ENCODE measurements at regions not wholly inside any gene's neighbourhood (a gene's known extent, or its start where the extent isn't known, plus 50 kb on each side); places are given as distances from the start of the nearest gene placed in this dataset.

DNA sequence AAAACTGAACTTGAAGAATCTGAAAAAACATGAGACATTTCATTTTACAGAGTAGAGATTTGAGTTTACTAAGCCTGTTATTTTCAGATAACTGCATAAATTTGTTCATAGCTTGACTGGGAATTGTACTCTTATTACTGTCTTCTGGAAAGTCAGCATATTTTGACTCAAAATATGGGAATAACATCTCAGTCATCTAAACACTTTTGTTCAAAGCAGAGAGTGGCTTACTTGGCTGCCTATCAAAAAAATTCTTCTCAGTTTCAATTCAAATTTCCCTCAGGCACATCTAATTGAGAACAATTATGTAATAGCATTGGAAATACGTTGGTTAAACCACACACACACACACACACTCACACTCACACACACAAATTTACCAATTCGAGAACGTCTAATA, 384.6 kb downstream of the ARL4A start:
- ChIA-PET POLR2A (no interaction called here), CTCF (no interaction called here)
- Histone ChIP-seq H3K9me1 (replicated peaks; ENCODE audit: control insufficient read depth, extremely low read depth, insufficient read depth, low read length) (no peaks in the 10 kb centered on the region), H3K27ac (ENCODE audit: insufficient read depth, low read depth, low read length) (no peak overlapping the region), H3K4me3 (replicated peaks in 1 of 3; ENCODE audit: insufficient read depth in 1 of 3, low read depth in 1 of 3, low read length in 3 of 3) (no peak overlapping the region), H3K4me2 (ENCODE audit: insufficient read depth, low read length) (no peak overlapping the region), H4K20me1 (replicated peaks; ENCODE audit: control insufficient read depth, extremely low read depth, insufficient read depth, low read length) (no peaks in the 10 kb centered on the region), H2AFZ (ENCODE audit: low read depth, low read length) (no peak overlapping the region), H3K9me3 (replicated peaks; ENCODE audit: control insufficient read depth, insufficient read depth, low read length) (no peaks in the 10 kb centered on the region), H3K27me3 (ENCODE audit: control insufficient read depth in 2 of 2, insufficient read depth in 2 of 2, low read length in 2 of 2) (no peaks in the 10 kb centered on the region), H3K79me2 (ENCODE audit: control insufficient read depth, insufficient read depth, low read length) (no peaks in the 10 kb centered on the region), H3K9ac (replicated peaks; ENCODE audit: extremely low read depth, insufficient read depth, low read length) (no peak overlapping the region), H3K4me1 (ENCODE audit: control insufficient read depth, extremely low read depth, insufficient read depth, low read length) (peaks cover 3% of the 10 kb centered on the region), H3K36me3 (ENCODE audit: control insufficient read depth in 2 of 2, extremely low read depth in 1 of 2, insufficient read depth in 2 of 2, low read length in 2 of 2) (no peaks in the 10 kb centered on the region)
- no peak for DNase-seq (ENCODE audit: low read depth, low spot score)
- FAIRE-seq = no peak
- dilution Hi-C loops (cut with MboI; ENCODE audit: extremely low pct_ligation_motif_present, low sequenced_read_pairs) = no loop called here
- no TSS peak for BruUV-seq (replicated peaks)
- no peak for TF ChIP-seq GATA2 (IDR thresholded peaks at IDR 0.05; ENCODE audit: insufficient read depth, insufficient read length, low read depth, low read length)
- TF ChIP-seq POLR2A (IDR thresholded peaks at IDR 0.05; ENCODE audit: low read depth, low read length) = no peak
- no peak for TF ChIP-seq FOS (IDR thresholded peaks at IDR 0.05; ENCODE audit: borderline replicate concordance, insufficient read depth, low read length)
- TF ChIP-seq EZH2 (IDR thresholded peaks at IDR 0.05; ENCODE audit: borderline replicate concordance, low read depth, low read length, severe bottlenecking) = no peak
- no peak for TF ChIP-seq MYC (IDR thresholded peaks at IDR 0.05; ENCODE audit: low read depth, low read length)
- TF ChIP-seq POLR2AphosphoS5 (IDR thresholded peaks at IDR 0.05; ENCODE audit: insufficient read depth, low read depth, low read length) = no peak
- TF ChIP-seq JUN (IDR thresholded peaks at IDR 0.05; ENCODE audit: borderline replicate concordance, insufficient read depth, insufficient read length, low read depth) = no peak
- TF ChIP-seq, protein P1, sequence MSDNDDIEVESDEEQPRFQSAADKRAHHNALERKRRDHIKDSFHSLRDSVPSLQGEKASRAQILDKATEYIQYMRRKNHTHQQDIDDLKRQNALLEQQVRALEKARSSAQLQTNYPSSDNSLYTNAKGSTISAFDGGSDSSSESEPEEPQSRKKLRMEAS (IDR thresholded peaks at IDR 0.05; ENCODE audit: insufficient read depth, insufficient read length) = no peak
- TF ChIP-seq, protein P2, sequence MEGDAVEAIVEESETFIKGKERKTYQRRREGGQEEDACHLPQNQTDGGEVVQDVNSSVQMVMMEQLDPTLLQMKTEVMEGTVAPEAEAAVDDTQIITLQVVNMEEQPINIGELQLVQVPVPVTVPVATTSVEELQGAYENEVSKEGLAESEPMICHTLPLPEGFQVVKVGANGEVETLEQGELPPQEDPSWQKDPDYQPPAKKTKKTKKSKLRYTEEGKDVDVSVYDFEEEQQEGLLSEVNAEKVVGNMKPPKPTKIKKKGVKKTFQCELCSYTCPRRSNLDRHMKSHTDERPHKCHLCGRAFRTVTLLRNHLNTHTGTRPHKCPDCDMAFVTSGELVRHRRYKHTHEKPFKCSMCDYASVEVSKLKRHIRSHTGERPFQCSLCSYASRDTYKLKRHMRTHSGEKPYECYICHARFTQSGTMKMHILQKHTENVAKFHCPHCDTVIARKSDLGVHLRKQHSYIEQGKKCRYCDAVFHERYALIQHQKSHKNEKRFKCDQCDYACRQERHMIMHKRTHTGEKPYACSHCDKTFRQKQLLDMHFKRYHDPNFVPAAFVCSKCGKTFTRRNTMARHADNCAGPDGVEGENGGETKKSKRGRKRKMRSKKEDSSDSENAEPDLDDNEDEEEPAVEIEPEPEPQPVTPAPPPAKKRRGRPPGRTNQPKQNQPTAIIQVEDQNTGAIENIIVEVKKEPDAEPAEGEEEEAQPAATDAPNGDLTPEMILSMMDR (IDR thresholded peaks at IDR 0.05; ENCODE audit: extremely low read depth in 1 of 2, insufficient read depth in 1 of 2, low read depth in 1 of 2, low read length in 2 of 2) = no peak
- intact Hi-C loops (cut with micrococcal nuclease) = no loop called here

Data from endothelial cell of umbilical vein (primary cell).